CD4-positive, alpha-beta T cell treated with Interleukin-15 for 4 hours (primary cell): ENCODE measurements at regions not wholly inside any gene's neighbourhood (a gene's known extent, or its start where the extent isn't known, plus 50 kb on each side); places are given as distances from the start of the nearest gene placed in this dataset.

Source experiments
- DNase-seq: peaks from one replicate; pipeline ENCODE4 v3.0.0-alpha.2; 2020; ENCODE audit warnings: low spot score

GRCh38 chr10:8876171-8876570, 821.7 kb downstream of the GATA3 start:
- DNase-seq: no peak

GRCh38 chr10:8889538-8889937, 835.0 kb downstream of the GATA3 start:
- no peak for DNase-seq

- no peak for DNase-seq
Measured at GRCh38 chr10:8893102-8893501, 838.6 kb downstream of the GATA3 start.

- DNase-seq: no peak
Measured at GRCh38 chr10:8894148-8894547, 839.7 kb downstream of the GATA3 start.

- no peak for DNase-seq
Measured at GRCh38 chr10:8897769-8898168, 843.3 kb downstream of the GATA3 start.

- DNase-seq: no peak
Measured at GRCh38 chr10:8898745-8899330, 844.4 kb downstream of the GATA3 start.

DNA sequence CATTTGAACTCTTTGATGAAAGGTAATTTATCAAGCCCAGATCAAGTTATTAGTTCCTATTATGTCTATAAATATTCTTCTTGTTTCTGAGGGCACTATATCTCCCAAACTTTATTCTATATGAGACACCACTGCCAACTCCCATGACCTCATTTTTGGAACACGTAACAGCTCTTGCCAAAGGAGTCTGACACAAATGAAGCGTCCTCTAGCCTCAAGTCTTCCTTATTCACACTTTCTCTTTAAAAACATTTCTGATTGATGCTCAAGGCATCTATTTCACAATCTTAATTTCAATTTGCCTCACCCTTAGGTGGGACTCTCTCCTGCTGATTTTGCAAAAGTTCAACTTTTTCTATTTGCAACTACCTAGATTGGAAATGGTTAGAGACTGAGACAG, 848.4 kb downstream of the GATA3 start:
- no peak for DNase-seq

GRCh38 chr10:8908013-8908412, 853.5 kb downstream of the GATA3 start:
- no peak for DNase-seq

DNA sequence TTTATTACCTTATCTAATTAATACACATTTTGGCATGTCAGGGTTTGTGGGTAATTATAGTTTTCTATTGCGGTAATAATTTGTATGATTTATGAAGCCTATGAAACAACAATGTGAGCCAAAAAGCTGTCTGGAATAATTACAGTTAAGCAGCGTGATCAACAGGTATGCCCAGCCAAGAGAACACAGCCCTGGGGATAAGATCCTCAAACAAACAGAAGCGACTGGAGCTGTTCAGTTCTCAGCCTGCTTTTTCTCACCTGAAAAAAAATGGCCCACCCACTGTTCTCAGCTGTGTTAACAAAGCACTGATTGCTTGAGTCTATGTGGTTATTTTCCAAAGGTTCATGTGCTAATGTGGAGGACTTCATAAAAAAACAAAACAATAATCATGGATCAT, 855.8 kb downstream of the GATA3 start:
- DNase-seq: no peak

DNA sequence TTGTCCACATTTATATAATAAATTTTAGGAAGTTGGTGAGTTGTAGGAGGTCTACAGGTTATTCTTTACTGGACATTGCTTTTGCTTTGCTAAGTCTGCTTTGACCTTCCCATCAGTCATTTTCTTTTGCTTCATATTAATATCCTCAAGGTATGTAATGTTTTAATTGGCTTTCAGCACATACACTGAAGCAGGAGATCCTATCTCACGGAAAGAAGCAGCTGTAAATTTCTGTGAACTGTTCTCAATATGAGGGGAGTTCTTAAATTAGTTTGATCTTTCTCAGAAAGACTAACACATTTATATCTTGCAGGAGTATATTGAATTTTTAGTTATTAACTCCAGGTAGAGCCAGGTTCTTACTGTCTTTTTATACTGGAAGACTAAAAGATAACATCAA, 856.5 kb downstream of the GATA3 start:
- DNase-seq: no peak

DNA sequence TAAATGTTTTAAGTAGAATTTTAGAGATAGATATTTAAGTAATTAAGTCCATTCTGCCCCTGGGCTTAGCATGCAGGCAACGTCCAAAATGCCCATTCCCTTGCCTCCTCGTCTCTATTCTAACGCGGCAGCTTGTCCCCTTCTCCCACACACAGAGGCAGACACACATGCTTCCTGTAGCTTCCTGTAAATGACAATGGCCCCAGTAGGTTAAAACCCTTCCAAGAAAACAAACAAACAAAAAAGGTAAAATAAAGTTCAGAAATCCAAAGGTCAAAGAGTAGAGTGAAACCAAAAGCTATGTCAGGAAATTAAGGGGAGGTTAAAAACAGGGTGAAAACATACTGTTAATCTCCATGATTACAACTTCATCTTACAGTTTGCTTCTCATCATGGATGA, 857.6 kb downstream of the GATA3 start:
- no peak for DNase-seq

GRCh38 chr10:8913720-8914119, 859.2 kb downstream of the GATA3 start:
- DNase-seq: no peak

DNA sequence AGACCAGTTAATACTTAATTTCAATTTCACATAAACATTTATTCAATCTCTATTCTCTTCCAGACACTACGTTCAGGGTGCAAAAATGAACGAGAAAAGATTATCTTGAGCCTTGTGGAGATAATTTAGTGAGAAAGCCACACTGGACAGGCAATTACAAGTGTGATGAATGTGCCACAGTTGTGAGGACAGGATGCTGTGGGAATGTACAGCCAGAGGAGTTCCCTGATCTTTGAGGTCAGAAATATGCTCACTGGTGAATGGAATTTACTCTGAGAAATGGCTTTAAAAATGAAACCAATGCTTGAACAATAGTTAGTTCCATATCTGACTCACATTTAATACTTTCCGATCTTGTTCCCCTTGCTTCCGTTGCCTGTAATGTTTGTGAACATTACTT, 864.8 kb downstream of the GATA3 start:
- DNase-seq: no peak

- no peak for DNase-seq
Measured at GRCh38 chr10:8921568-8921967, 867.1 kb downstream of the GATA3 start.

GRCh38 chr10:8923096-8923495, 868.6 kb downstream of the GATA3 start:
- no peak for DNase-seq

- DNase-seq: no peak
Measured at GRCh38 chr10:8927705-8928104, 873.2 kb downstream of the GATA3 start.

DNA sequence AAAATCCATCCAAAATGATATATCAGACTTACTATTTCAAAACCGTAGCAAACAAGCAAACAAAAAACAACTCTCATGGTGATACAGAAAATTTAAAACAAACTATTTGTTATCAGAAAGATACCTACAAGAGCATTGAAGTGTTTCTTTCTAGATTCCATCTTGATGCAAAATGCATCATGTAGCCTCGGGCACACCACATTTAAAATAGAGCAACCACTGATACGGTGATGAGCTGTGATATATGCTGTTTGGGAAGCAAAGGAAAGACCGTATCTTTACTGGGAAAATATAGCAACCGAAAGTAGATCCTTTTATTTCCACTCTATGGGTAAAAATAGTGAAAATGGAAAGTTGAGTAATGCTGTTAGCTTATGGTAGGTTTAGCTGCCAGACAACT, 892.0 kb downstream of the GATA3 start:
- DNase-seq: no peak

DNA sequence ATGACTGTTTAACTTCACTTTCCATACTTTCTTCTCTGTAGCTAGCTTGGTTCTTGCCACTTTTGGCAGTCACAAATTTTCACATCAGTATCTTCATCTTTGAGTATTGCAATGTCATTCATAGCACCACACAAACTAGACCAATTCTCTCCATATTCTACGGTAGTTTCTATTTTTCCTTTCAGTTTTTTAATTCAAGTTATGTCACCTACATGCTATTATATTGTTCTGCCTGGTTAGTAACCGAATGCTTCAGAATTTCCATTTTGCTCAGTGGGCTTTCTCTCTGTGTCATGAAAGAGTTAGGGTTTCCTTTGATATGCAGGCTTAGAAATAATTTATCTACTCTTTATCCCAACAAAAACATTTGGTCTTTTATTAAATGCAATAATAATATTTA, 896.5 kb downstream of the GATA3 start:
- no peak for DNase-seq

DNA sequence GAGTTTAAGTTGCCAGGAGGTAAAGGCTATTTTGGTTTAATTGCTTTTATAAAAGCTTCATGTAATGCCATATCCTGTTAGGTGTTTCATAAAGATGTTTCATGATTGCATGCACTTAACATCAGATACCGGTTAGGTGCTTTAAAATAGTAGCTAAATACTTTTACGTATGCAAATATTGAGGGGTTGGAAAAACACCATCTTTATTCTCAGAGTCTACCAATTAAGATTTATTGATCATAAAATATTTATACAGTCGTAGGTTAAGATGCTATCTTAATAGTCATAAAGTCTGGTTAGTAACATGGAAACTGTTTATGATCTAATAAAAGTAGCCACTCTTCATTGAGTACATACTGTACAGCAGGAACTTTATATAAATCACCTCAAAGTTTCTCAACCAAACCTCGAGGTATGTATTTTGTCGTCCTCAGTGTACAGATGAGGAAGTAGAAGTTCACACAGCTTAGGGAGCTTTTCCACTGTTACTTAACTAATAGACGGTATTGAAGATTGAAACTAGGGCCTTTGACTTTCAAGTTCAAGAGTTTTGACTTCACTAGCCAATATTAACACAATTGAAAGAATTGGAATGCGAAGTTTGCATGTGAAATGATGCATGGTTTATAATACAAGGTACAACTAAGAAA, 897.1 kb downstream of the GATA3 start:
- DNase-seq: no peak

DNA sequence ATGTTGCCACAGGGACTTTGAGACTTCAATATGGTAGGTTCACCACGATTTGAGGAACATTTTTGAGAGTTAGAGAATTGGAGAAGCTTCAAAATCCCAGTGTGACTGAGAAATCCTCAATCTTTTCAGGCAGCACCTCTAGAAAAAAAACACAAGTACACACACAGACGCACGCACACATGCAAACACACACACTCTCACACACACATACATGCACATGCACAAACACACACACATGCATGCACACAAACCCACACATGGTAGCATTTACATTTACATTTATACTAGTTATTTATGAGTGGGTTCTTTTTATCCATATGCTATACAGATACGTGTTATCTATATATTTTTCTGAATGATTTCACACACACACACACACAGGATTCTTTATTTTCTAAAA, 901.9 kb downstream of the GATA3 start:
- no peak for DNase-seq

- DNase-seq: no peak
Measured at GRCh38 chr10:8962249-8962648, 907.8 kb downstream of the GATA3 start.

- no peak for DNase-seq
Measured at GRCh38 chr10:8967061-8967460, 912.6 kb downstream of the GATA3 start.

- DNase-seq: no peak
Measured at GRCh38 chr10:8969853-8970252, 915.4 kb downstream of the GATA3 start.

DNA sequence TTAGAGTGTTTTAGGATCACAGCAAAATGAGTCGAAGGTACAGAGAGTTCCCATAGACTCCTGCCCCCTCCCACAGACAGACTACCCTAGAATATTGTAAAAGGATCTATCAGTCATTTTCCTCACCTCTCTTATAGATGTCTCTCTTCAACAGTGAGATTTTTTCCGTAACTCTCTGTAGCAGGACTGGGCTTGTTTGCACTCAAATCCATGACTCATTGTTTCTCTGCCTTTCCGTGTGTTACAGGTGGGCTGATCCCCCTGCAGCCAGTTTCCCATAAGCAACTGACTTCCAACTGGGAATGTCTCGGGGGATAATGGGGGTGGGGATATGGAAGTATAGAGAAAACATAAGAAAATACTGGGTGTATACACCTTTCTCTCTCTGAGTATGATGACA, 921.0 kb downstream of the GATA3 start:
- no peak for DNase-seq
